Glomerular visceral epithelial cell (primary cell): ENCODE measurements at regions not wholly inside any gene's neighbourhood (a gene's known extent, or its start where the extent isn't known, plus 50 kb on each side); places are given as distances from the start of the nearest gene placed in this dataset.
"Not testable (repeated sequence)": the region's sequence is repeated elsewhere in the genome, so short reads cannot be mapped to it uniquely, and the experiment has no call there.

Source experiments
- DNase-seq: peaks from one replicate; pipeline ENCODE4 v3.0.0-alpha.2; 2016; ENCODE audit errors: extremely low spot score

DNA sequence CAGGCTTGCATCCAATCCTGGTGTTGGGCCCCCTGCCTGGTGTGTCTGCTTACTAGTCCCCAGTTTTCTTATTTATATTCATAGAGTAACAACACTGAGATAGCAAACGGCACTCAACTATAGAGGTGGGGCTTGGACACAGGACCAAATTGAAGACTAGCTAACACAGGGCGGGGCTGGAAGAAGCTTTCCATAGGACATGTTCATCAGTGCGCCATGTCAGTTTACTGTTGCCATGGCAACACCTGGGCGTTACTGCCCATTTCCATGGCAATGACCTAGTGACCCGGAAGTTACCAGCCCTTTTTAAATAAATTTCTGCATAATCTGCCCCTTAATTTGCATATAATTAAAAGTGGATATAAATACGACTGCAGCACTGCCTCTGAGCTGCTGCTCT is 275.5 kb upstream of the TMEM132C start:
- DNase-seq, result no peak

DNA sequence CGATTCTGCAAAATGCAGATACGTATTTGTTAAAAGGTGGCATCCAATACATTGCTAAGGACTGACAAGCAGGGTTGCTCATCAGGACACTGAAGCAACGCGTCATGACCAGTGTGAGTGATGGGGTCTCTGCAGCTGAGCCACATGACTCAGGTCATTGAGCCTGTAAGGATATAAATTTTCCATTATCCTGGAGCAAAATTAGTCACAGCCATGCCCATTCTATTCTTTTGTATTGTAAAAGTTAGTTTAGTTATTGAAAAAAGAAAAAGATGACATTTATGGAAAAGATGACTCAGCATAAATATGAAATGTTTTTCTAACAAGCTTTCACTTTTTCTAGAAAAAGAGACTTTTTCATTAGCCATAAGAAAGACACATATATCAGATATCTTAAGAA is 268.0 kb upstream of the TMEM132C start:
- no peak for DNase-seq

DNA sequence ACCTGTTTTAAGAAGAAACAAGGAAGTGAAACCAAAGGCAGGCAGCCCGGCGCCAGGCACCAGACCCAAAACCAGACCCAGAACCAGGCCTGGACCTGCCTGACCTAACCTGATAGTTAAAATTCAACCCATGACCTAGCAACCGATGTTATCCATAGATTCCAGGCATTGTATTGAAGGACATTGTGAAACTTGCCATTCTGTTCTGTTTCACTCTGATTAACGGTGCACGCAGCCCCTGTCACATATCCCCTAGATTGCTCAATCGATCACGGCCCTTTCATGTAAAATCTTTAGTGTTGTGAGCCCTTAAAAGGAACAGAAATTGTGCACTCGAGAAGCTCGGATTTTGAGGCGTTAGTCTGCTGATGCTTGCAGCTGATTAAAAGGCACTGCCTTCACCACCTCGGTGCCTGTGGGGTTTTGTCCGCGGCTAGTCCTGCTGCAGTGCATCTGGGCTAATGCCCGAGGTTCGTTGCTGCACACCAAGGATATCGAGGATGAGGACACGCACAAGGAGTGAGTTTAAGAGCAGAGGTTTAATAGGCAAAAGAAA is 262.5 kb upstream of the TMEM132C start:
- no peak for DNase-seq

DNA sequence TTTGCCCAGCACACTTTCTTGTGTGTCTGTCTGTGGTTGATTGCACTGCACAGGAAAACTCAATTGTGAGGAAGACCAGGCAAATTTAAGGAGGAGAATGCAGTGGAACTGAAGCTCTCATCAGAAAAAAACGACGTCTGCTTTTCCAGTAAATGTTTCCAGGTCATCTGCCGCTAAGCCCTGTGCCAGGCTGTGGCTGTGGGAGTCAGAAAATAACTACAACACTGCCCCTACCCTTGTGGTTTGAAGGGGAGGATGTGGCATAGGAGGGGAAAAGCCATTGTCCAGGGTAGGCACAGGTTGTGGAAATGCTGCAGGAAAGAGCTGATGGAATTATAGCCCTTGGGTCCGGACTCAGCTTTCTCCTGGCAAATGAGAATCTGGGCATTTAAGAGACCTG is 259.7 kb upstream of the TMEM132C start:
- DNase-seq, result no peak

DNA sequence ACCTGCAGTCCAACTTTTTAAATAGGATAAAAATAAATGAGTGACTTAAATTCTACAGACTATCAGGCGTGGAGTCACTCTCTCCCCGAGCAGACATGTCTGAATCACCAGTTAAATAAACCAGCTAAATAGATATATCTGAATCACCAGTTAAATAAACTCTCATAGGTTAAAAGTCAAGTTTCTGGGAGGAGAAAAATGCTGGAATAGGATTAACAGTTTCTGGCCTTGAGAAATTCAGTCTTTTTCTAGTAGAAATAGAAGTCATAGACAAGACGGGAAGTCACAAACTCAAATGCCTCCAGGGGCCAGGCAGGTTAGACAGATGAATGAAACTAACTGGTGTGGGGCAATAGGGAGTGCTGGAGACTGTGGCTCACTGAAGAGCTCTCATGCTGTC is 258.6 kb upstream of the TMEM132C start:
- DNase-seq, result no peak

DNA sequence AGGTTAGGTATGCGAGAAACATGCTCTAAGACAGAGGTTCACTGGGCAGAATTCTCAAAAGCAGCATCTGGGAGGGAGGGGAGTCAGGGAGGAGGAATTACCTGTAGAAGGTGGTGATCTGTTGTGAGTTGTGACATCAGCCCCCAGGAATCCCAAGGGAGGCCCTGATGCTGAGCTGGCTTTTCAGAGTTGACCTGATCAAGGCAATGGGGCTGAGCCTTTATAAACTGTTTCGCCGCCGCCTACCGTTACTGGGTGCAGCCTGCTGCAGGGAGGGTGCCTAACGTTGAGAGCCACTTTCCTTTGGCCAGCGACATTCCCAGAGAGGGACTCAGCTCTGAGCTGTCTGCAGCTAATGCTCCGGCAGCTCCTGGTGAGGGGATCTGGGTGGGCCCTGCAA is 257.9 kb upstream of the TMEM132C start:
- no peak for DNase-seq

DNA sequence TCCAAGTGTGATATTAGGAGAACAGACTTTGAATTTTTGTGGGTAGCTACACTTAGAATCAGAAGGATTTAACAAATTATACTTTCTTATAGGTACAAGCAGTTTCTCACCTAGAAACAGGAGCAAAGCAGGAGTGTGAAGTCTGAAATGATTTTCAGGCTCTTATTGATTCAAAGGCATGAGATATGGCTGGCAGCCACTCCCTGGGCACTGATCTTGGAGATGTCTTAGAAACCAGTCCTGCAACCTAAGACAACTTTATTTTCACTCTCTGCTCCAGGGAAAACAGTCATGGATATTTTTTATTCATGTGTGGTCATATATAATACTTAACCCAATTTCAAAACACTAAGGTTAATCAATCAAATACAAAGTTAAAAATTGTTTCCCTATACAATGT is 254.9 kb upstream of the TMEM132C start:
- DNase-seq, result no peak

DNA sequence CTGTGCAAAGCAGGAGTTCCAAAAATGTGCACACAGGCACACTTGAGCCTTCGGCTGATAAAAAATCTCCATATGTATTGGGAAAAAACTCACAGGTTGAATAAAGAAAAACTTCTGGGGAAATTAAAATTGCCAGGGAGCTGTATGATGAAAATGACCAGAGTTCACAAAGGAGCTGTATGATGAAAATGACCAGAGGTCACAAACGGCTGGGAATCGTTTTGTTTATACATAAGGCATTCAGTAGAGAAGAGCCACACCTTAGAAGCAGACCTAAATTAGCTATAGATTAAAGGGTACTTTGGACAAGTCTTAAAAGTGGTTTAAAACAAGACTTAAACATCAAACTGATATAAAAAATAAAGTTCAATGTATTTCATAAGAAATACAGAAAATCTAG is 251.7 kb upstream of the TMEM132C start:
- no peak for DNase-seq

DNA sequence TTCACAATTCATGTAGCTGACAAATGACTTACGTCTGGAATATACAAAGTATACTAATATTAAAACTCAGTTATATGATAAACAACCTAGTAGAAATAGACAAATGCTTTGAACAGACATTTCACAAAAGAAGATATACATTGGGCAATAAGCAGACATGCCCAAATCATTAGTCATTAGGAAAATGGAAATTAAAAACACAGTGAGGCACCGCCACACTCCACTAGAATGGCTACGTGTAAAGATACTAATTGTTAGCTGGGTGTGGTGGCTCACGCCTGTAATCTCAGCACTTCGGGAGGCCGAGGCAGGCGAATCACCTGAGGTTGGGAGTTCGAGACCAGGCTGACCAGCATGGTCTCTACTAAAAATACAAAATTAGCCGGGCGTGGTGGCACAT is 248.9 kb upstream of the TMEM132C start:
- no peak for DNase-seq

DNA sequence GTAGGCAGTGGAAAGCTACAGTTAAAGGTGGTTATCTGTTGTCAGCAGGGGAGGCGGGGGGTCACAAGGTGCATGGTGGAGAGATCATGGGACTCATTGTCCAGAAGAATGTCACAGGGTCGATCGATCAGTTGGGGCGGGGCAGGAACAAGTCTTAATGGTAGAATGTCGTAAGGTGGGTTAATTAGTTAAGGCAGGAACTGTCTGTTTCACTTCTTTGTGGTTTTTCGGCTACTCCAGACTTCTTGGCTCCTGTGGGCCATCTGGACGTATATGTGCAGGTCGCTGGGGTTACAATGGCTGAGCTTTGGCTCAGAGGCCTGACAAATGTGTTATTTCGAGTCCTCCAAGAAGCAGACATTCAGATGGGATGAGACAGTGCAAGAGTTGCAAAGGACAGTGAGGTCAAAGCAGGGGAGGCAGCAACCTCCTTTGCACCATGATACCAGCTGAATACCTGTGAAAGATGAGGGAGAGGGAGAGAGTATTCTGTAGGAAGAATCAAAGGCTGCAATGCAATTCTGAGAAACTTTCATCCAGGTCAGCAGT is 246.9 kb upstream of the TMEM132C start:
- DNase-seq, result no peak

DNA sequence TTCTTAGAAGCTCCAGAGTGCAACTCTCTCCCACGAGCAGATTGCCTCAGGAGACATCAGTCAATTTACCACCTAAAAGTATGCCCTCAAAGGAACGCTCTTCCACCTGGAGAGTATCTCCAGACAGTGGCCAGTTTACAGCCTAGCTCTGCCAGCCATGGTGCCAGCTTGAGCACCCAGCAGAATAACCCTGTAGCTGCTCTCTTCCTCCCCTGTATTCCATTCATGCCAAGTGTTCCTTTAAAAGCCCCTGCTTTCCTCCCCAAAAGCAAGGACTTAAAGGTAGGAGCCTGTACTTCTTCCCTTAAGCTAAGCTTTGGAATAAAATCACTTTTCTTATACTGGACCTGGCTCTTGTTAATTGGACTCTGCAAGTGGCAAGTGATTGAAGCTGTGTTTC is 245.4 kb upstream of the TMEM132C start:
- DNase-seq, result no peak

DNA sequence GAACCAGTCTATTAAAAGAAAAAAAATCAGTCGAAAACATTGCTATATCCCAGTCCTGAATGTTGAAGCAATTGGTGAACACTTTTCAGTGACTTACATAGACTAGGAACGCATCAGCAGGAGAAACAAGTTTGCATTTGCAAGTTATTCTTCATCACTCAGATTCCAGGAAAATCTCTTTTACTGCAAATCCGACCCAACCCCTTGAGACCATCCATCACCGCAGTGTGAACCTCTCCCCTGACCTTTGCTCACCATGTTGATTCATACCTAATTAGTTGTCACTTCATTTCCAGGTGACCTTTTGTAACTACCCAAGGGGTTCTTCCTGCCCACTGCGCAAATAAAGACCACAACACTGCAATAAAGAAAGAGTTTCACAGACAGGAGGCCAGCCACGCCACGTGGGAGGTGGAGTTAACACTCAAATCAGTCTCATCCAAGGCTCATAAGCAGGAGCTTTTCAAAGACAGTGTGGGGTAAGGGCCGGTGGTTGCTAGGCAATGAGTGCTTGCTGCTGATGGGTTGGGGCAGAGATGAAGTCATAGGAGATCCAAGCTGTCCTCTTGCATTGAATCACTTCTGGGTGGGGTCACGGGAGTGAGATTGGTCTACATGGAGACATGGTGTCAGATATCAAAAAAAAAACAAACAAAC is 241.3 kb upstream of the TMEM132C start:
- no peak for DNase-seq

DNA sequence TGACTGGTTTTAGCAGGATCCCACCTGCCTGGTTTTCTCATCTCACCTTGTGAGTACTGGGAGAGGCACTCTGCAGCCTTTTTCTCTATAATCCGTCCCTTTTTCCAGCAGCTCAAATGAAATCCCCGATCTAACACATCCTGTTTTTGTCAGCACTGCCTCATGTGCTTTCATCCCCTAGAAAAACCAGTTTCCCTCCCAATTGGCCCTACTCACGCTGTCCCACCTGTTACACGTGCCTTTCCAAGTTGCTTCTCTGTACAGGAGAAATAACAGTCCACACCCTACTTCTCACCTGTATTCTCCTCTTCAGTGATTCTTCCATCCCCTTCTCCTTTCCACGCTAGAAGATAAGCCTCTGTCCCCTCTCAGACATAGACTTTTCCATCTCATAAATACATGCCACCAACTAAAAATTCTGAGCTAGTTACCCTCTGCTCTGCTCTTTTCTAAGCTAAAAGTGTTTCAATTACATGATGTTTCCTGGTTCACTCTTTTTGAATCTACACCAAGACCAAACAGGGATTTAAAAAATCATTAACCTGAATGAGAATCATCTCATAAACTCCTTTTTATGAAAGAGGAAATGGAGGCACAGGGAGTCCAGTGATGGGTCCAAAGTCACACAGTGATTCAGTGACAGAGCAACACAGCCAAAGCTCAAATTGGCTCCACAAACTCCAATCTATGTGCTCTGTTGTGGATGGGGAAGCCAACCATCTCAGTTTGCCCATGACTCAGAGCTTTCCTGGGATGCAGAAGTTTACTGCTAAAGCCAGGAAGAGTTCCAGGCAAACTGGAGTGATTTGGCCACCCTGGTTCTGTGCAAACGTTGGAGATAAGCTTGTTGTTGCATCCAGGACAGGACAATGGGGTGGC is 240.0 kb upstream of the TMEM132C start:
- no peak for DNase-seq

DNA sequence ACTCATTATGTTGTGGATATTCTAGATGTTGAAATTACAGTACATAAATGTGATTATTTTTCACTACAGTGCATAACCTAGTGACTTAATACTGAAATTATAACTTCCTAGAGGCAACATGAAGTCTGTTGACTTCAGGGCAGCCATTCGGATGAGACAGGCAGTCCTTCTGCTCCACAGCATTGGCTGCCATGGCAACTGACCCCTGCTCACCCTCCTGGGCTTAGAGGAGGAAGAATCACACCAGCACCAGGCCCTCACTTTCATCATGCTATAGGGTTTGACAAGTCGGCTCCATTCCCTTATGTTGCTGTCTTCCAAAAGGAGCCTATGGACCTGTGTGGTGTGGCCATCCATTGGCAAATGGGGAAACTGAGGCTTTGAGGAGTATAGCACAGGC is 233.5 kb upstream of the TMEM132C start:
- no peak for DNase-seq

DNA sequence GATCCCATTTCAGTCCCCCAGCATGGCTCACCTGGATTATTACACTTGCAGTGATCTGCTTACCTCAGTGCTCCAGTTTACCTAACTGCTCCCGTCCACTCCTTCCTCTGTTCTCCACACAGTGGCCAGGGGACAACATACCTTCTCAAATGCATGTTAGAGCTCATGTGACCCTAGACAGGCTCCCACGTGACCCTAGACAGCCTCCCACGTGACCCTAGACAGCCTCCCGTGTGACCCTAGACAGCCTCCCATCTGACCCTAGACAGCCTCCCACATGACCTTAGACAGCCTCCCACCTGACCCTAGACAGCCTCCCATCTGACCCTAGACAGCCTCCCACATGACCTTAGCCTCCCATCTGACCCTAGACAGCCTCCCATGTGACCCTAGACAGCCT is 226.0 kb upstream of the TMEM132C start:
- no peak for DNase-seq

DNA sequence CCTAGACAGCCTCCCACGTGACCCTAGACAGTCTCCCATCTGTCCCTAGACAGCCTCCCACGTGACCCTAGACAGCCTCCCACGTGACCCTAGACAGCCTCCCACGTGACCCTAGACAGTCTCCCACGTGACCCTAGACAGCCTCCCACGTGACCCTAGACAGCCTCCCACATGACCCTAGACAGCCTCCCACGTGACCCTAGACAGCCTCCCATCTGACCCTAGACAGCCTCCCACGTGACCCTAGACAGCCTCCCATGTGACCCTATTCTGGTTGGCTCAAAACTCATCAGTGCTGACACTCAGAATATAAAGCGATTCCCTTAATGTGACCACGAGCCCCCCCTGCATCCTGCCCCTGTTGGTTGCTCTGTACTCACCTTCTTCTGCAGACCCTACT is 224.7 kb upstream of the TMEM132C start:
- DNase-seq, result not testable (repeated sequence)

DNA sequence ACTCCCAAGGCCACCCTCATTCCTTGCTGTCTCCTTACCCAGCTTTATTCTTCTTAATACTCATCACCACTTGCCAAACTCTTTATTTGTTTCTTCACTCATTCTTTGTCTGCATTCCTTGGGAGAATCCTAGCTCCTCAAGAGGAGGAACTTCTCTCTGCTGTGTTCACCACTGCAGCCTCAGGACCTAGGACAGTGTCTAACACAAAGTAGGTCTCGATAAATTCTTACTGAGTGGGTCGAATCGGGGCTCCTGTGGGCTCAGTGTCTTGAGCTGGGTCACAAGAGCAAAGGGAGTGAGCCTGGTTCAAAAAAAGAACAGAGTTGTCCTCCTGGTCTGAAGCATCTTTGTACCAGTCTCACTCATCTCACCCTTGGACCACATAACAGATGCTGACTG is 224.1 kb upstream of the TMEM132C start:
- DNase-seq, result no peak

DNA sequence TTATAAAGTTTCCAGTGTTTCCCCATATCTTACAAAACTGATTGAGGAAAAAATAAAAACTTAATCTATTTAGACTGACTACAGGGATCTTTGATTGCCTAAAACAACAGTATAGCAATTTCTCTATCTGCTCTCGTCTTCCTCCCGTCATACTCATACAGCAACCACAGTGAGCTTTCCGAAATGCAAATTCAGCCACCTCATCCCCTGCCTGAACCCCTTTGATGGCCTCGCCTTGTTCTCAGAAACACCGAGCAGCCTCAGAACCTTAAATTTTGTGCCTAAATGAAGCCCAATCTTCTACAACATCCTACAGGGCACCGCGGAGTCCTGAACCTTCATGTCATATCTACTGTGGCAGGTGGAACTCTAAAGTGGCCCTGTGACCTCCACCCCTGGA is 223.7 kb upstream of the TMEM132C start:
- DNase-seq, result no peak

DNA sequence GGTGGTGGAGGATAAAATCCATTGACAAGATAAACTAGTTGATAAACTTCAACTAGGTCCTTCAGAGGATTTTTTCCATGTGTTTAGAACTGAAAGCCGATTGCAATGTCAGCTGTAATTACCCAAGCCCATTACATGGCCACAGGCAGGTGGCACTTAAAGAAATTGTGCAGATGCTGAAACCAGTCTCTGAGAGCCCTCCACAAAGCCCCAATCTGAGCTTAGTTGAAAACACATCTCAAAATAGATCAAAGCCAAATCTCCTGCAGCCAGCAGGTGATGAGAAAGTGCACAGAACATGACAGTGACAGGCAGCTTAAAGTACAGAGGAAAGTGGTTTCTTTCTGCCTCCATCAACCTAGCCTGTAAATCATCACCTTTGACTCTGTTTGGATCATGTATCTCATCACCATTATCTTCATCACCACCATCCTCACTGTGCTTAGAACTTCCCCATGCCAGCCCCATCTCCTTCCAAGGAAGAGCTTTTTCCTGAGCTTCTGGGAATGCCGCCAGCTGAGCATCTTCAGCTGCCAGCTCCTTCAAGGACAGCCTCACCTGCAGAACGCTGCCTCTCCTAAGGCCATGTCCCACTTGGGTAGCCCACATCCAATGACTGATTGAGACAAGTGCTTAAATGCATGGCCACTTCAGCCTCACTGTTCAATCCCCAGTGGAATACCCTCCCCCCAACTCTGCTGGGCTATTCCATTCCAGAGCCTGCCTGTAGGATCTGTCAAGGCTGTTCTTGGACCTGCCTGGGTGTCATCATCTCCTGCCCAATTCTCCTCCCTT is 219.5 kb upstream of the TMEM132C start:
- DNase-seq, result no peak

DNA sequence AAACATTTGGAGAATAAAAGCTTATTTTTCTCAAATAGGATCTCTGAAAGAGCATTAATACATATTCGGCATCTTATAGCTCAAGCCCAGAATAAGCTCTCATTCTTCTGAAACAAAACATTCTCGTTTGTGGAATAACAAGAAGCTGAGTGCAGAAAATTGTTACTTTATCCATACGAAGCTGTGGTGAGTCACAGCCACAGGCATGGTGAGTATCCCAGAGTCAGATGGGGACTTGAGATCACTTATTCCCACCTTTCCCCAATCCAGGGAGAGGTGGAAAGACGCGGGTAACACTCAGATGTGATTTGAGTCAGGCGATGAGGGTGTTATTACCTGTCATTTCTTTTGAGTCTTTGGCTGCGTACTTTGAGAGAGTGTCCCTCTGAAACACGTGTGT is 214.6 kb upstream of the TMEM132C start:
- DNase-seq, result no peak

DNA sequence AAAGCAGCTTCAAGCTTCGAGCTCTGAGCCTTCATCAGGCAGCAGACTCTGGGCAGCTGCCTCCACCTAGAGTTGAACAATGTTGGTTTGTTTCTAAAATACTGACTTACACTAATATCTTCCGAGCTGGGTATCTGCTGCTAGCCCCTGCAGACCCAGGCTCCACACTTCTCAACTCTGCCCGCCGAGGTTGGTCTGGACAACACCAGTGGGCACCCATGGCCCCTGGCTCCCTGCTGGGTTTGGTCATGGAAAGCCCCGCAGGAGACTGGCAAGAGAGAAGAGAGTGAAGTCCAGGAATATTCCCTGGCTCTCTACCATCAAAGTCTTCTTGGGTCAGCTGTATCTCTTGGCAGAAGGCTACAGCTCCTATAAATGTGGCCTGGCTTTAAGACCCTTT is 214.2 kb upstream of the TMEM132C start:
- DNase-seq, result no peak

DNA sequence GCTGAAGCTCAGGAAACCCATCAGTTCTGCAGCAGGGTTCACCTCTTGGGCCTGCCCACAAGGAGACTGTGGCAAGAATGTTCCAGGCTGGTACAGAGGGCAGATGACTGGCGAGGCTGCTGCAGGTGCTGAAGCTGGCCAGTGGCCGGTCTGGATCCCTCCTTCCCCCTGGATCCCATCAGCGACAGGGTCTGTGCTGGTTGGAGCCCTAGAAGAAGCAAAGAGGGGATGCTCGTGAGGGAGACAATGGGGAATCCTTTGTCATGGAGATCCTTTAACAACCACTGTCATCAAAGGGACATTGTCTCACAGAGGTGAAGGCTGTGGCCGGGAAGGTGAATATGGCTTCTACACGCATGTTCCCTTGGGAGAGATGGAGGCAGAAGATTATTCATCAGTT is 211.4 kb upstream of the TMEM132C start:
- no peak for DNase-seq
